ENCODE measurements at regions not wholly inside any gene's neighbourhood (a gene's known extent, or its start where the extent isn't known, plus 50 kb on each side); places are given as distances from the start of the nearest gene placed in this dataset.

DNA sequence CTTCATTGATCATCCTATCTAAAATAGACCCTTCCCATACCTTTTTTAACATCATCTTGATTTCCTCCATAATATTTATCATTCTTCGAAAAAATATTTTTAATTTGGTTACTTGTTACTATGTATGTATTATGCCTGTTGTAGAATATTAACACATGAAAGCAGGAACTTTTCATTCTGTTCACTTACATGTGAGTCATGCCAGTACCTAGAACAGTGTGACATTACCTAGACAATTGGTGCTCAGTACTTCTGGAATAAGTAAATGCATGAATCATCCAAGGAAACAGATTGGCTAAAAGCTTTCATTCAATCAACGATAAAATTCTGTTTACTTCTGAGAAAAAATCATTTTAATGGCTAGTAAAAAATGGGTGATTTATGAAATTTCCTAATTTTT is 76.4 kb downstream of the CXXC4 start:
- DNase-seq (ENCODE audit: low read depth): no peak

DNA sequence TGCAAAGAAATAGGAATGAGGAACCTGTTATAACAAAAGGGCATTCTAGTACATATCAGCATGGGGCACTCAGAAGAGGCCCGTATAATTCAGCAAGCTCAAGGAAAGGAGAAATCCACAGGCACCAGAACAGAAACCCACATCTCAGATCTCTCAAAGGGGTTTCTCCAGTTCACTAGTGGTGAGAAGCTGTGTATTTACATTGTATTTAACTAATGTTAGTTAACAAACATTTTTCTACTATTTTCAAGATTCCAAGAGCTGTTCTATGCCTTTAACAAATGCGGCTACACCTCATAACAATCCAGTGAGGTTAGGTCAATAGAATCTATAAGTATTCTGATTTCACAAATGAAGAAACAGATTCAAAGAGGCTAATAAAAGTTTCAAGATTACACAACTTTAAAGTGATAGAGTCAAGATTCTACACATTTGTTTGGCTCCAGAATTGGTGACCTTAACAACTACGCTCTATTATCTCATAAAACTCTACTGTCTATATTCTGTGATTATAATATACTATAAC is 77.3 kb downstream of the CXXC4 start:
- DNase-seq (ENCODE audit: low read depth): no peak

DNA sequence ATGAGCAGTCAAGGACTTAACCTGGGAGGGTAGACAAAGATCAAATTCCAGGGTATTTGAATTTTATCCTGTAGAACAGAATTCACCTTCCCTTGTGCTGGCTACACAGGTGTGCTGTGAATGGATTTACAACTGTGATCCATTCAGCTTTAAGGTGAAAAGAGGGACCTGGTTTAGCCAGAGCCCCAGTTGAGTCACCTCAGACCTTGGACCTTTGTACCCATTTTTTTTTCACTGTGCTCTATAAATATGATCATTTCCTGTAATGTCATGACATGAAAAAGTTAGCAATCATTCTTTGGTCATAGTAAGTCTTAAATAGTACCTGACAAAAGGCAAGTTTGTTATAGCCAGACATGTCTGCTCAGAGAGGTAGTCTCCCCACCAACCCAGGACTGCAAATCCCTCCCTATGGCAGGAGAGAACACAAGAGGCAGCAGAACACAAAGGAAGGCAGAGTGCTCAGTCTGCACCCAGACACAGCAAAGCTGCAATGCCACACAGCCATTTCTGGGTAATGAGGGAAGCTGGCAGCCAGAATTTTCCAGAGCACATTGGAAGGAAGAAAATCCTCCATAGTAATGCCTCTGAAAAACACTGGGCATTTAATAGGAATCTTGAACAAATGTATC is 77.9 kb downstream of the CXXC4 start:
- no peak for DNase-seq (ENCODE audit: low read depth)

DNA sequence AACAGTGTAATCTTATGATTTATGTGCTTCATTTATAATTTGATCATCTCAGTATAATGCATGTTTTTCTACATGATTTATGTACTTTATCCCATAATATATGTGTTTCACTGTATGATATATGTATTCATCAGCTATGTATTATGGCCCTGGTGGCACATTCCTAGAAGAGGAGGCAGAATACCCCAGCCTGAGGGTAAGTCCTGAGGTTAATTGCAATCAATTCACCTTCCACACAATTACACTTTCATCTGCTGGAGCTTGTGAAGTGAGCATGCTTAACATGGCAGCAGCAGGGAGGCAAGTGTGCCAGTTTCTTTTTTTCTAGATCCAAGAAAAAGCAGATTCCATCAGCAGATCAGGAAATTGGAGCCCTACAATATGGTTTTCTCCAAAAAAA is 81.2 kb downstream of the CXXC4 start:
- DNase-seq (ENCODE audit: low read depth): no peak

DNA sequence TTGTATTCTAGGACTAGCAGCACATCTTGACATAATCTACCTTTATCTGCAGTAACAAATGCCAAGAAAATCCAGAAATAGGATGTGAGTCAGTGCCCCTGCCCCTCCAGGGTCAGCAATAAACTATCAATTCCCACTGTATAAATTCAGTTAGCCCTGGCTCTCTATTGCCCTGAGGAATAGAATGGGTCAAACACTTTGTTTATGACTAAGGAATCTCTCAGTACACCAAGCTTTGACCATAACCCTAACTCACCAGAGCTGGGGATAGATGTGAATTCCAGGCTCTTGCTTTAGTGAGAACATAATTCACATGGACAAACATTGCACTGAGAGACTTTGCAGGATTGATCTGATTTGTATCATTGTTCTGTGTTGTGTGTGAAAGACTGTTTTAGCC is 82.3 kb downstream of the CXXC4 start:
- no peak for DNase-seq (ENCODE audit: low read depth)

DNA sequence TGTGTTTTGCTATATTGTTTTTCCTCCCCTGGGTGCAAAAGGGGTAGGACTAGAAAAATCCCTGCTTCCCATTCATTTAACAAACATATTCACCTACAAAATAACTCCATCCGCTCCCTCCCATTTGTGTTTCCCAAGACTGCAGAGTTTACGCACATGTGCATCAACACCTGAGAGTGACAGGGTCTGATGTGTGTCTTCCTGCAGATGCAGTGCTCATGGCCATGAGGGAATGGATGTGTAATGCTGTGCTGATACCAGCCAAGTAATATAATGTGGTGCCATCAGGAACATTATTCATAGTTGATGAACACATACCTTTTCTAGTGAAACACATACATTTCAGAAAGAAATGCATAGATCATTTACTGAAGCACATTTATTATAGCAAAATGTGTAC is 83.2 kb downstream of the CXXC4 start:
- DNase-seq (ENCODE audit: low read depth): no peak

DNA sequence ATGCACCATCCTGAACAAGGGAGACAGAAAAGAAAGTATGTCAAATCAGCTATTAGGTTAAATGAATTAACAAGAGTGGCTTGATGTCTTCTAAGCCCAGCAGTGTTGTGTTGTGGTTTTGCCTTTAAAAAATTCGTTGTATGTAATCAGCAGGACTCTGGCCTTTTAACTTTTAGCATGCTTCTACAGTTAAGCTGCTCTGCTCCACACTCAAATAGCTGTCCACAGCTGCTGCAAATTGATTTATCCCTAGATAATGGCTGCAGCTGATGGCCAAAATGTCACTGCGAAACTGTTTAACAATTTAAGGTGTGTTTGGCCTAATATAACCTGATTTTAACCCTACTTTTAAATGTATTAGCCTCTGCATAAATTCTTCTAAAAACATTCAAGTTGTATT is 85.8 kb downstream of the CXXC4 start:
- no peak for DNase-seq (ENCODE audit: low read depth)

DNA sequence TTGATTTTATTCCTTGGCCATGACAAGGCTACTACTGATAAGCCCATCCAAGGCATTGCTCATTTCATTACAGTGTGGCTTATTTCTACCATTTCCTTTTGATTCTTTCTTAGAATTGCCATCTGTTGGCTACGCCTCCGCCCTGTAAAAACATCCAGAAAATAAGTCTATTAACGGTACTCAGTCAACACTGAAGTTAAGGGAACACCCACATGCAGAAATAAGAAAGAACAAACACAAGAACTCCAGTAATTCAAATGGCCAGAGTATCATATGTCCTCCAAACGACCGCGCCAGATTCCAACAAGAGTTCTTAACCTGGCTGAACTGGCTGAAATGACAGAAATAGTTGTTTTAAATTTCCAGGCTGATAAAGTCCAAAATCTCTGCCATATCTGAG is 90.3 kb downstream of the CXXC4 start:
- DNase-seq (ENCODE audit: low read depth): no peak

DNA sequence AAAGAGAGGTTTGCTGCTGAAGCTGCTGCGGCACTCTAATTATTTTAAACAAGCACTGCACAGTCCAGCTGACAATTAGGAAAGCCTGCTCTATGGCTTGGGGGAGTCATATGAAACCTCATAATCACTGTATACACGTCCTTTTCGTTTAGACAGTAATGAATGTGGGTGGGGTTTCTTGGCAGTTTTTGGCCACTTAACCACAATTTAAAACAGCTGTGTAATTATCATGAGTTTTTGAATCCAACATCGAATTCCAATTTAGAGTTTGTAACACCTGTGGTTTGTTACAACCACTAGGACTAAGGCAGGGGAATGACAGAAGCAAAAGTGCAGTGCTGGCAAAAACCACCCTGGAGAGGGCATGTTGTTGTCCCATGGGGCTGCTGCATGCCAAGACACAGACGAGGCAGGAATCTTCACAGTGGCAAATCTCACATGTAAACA is 99.5 kb downstream of the CXXC4 start:
- no peak for DNase-seq (ENCODE audit: low read depth)

DNA sequence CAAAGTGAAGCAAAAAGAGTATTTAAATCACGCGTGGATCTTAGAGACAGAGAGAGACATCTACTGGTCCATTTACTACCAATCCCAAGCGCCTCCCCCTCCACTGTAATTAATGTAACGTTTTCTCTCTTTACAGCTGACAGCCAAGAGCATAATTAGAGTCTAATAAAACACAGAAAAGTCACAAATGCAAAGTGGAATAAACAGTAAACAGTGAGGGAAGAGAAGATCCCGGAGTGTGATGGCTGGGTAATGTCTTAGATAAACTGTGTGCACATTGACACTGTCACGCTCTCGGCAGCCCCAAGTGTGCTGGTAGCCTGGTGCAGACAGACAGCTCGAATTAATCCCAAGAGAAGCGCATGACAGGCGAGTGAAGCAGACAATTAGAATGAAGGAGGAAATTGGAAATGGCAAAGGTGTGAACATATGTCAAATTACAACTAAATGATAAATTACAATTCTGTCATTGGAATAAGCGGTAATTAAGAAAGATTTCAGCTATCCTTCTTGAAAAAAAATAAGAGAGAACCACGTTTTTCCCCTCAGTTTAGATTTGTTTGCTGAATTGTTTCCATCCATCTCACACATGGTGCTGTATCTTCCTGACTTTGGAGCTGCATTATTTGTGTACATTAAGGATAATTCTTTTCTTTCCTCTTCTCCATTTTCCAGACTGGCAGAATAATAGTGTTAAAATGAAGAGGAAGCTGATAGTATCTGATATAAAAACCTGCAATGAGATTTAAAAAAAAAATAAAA is 100.1 kb downstream of the CXXC4 start:
- DNase-seq (ENCODE audit: low read depth): no peak

DNA sequence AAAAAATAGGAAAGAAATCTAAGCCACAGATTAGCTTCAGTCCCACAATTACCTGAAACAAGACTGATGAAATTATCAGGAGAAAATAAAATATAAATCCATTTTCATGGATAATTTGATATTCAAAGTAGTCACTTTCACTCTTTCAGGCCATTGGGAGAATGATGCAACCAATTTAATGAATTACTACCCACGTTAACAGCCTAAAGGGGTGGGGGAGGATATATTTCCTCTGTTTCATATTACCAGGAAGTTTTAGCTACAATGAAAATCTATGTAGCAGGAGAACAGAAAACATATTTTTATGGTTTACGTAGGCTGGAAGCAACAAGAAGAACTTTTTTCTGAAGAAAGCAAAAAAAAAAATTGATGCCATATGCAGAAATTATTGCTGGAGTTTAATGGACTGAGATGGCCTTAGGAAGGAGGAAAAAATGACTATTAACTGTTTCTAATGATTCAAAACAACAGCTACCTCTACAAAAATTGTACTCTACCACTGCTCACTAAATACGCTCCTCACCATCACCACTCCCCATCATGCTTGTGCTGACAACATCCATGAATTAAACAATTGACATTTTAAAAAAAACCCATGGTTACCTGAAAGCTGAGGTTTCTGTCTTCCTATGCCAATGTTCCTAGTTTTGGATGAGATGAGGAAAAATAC is 100.9 kb downstream of the CXXC4 start:
- no peak for DNase-seq (ENCODE audit: low read depth)

DNA sequence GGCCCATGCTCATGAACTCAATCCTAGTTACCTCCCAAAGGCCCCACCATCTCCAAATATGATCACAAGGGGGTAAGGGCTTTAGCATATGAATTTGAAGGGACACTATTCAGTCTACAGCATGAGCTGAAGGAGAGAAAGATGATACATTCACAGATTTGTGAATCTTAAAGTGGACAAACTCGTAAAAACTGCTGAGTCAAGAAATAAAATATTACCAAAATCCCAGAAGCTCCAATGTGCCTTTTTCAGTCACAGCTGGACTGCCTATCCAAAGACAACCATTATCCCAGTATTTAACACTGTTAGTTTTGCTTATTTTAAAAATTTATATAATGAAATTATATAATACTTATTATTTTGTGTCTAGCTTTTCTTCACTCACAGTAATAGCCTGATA is 109.0 kb downstream of the CXXC4 start:
- no peak for DNase-seq (ENCODE audit: low read depth)

DNA sequence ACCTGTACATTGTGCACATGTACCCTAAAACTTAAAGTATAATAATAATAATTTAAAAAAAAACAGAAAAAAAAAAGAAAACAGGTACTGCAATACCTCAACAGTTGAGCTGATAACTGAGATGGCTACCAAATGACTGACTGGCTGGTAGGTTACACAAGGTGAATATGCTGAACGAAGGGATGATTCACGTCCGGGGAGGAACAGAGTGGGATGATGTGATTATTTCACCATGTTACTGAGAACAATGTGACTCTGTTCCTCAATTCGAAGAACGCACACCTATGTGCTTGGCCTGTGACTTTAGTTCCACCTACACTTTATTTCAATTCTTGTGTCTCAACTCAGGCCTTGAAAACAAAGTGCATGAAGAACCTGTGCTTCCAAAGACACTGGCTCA is 111.7 kb downstream of the CXXC4 start:
- DNase-seq (ENCODE audit: low read depth): no peak

DNA sequence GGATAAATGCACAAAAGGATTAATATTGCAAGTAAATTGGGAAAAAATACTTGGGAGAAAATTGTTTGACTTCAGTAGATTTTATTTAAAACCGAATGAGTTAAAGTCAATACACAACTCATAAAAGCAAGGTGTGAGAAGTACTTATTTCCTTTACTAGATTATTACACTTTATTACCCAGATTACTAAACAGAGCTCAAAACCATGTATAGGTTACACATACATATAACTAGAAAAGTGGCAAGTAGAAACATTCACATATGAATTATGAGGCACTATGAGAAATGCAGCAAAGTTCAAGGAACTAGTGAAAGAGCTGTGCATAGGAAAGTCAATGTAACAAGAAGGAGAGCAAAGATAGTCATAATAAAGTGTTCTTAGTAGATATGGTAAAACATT is 113.0 kb downstream of the CXXC4 start:
- no peak for DNase-seq (ENCODE audit: low read depth)

DNA sequence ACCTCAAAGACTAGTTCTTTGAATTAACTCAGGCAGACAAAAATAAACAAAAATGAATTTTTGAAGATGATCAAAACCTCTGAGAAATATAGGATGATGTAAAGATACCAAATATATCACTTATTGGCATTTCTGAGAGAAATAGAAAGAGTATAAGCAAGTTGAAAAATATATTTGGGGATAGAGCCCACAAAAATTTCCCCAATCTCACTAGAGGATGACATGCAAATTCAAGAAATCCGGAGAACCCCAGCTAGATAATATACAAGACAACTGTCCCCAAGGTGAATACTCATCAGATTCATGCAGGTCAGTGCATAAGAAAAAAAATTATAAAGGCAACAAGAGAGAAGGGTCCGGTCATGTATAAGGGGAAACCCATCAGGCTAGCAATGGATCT is 129.1 kb downstream of the CXXC4 start:
- DNase-seq (ENCODE audit: low read depth): no peak

DNA sequence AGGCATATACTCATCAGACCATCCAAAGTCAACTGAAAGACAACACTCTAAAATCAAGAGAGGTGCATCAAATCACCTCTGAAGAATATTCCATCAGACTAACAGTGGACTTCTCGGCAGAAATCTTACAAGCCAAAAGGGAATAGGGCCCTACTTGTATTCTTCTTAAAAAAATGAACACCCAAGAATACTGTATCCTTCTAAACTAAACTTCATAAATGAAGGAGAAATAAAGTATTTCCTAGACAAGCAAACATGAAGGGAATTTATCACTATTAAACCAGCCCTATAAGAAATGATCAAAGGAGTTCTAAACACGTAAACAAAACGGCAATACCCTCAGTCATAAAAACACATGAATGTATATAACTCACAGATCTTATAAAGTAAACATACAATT is 141.2 kb downstream of the CXXC4 start:
- DNase-seq (ENCODE audit: low read depth): no peak

DNA sequence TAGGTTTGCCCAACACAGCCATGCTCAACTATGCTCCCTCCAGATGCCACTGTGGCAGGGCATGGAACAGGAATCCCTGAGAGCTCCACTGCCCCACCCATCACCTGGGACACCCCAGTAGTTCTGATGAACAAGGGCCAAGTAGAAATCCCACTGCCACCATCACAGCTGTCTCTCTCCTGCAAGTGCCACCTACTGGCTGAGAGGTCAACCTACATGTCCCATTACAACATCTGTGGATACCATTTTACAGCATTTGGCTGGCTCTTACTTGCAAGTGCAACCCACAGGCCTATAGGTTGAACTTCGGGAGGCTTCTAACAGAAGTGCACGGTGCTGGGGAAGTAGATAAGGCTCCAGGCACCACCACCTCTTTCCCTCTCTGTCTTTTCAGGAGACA is 142.5 kb downstream of the CXXC4 start:
- DNase-seq (ENCODE audit: low read depth): no peak

DNA sequence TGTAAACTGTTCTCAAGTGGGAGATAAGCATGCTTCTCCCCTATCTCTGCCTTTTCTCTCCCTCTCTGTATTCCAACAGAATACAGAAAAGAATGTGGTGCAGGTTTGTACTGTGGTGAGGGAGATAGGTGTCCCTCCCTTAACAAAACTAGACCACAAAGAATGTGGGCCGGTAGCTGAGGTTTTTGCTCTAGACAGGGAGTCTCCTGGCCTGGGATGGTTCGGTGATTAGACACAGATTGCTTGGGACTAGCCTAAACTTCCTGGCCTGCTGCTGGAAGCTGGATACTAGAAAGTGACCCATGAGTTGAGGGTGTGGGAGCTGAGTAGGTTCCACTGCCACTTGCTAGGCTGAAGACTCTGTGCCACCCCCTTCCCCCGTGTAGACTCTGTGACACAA is 143.0 kb downstream of the CXXC4 start:
- DNase-seq (ENCODE audit: low read depth): no peak

DNA sequence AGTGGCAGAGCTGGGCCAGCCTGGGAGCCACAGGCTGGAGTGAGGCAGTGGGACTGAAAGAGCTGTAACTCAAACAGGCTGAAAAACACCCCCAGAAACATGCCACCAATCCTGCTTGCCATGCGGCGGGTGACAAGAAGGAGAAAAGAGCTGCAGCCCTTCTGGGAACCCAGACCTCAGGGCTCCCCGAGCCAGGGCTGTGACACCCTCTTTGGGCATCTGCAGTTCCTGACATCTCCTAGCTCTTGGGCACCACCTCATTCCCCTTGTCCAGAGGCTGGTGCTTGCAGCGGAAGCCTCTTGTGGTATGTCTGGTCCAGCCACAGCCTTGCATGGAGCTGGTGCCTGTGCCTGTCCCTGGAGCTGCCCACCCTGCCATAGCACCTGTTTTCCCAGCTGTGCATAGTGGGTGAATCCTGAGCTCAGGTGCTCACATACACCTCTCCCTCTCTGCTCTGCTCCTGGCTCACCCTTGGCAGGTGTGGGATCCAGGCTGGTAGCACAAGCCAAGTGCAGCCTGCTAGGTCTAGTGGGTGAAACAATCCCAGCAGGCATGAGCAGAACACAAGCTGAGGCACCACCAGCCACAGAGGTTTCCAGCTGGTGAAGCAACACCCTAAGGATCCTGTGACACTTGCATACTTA is 149.0 kb downstream of the CXXC4 start:
- no peak for DNase-seq (ENCODE audit: low read depth)

DNA sequence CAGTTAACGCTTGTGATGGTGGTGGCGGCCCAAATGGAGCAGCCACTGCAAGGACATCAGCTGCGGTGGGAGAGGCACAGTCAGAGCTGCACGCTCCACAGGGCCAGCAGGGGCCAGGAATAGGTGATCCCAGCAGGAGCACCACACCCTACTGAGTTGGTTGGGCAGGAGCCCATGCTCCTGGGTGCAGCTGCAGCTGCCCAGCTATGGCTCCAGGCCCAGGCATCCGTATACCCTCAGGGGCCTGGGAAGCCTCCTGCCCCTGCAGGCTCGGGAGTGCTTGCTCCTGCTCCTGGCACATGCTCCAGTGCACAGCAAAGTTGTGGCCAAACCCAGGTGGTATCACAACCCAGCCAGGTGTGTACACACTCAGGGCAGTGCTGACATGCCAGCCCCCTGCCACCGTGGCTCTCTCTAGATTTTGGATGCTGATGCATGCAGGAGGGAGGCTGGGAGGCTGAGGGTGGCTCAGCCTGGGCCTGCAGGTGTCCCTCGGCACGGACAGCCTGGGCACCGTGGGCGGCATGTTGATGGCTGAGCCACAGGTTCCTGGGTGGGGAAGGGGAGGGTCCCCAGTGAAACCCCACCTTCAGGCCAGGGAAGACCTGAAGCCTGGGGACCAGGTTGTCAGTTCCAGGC is 150.2 kb downstream of the CXXC4 start:
- no peak for DNase-seq (ENCODE audit: low read depth)

DNA sequence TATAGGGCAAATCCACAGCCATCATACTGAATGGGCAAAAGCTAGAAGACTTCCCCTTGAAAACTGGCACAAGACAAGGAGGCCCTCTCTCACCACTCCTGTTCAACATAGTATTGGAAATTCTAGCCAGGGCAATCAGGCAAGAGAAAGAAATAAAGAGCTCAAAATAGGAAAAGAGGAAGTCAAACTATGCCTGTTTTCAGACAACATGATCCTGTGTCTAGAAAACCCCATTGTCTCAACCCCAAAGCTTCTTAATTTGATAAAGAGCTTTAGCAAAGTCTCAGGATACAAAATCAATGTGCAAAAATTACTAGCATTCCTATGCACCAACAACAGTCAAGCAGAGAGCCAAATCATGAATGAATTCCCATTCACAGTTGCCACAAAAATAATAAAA is 160.3 kb downstream of the CXXC4 start:
- DNase-seq (ENCODE audit: low read depth): no peak

Measured in non-pigmented ciliary epithelial cell (primary cell).